GM12874 (cell line): ENCODE measurements at regions not wholly inside any gene's neighbourhood (a gene's known extent, or its start where the extent isn't known, plus 50 kb on each side); places are given as distances from the start of the nearest gene placed in this dataset.
A peak's percentile ranks its signal among the peaks of the same experiment; 100 is the strongest.

Experiments used
- TF ChIP-seq, protein P1 (sequence below): IDR thresholded peaks from 2 replicates; pipeline ENCODE4 v1.5.1; 2011; ENCODE audit warnings: low read depth, mild to moderate bottlenecking, control low read depth, low read length, moderate library complexity; ENCODE audit not compliant: insufficient read depth

DNA sequence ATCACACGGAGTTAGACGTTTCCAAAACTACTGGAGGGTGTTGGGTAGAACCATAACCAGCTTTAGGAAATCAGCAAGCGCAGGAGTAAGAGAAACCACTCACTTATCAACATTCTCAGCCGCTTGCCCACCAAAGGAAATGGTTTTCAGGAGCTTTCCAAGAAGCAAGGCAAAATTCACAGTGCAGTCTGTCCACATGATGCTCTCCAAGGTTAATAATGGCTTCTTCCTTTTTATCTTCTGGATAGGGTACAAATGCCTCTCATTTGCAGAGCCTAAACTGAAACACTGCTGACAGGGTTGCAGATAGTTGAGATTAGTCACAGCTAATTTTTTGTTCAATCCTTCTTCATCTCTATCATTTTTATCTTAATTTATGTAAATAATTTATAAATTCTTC is 705.4 kb downstream of the RAB28 start:
- TF ChIP-seq, protein P1, sequence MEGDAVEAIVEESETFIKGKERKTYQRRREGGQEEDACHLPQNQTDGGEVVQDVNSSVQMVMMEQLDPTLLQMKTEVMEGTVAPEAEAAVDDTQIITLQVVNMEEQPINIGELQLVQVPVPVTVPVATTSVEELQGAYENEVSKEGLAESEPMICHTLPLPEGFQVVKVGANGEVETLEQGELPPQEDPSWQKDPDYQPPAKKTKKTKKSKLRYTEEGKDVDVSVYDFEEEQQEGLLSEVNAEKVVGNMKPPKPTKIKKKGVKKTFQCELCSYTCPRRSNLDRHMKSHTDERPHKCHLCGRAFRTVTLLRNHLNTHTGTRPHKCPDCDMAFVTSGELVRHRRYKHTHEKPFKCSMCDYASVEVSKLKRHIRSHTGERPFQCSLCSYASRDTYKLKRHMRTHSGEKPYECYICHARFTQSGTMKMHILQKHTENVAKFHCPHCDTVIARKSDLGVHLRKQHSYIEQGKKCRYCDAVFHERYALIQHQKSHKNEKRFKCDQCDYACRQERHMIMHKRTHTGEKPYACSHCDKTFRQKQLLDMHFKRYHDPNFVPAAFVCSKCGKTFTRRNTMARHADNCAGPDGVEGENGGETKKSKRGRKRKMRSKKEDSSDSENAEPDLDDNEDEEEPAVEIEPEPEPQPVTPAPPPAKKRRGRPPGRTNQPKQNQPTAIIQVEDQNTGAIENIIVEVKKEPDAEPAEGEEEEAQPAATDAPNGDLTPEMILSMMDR: no peak

DNA sequence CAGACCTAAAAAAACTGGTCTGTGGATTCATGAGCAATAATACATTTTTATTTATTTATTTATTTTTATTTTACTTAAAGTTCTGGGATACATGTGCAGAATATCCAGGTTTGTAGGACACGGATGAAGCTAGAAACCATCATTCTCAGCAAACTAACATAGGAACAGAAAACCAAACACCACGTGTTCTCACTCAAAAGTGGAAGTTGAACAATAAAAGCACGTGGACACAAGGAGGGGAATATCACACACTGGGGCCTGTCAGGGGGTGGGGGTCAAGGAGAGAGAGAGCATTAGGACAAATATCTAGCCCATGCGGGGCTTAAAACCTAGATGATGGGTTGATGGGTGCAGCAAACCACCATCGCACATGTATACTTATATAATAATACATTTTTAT is 705.9 kb downstream of the RAB28 start:
- TF ChIP-seq, protein P1: no peak

DNA sequence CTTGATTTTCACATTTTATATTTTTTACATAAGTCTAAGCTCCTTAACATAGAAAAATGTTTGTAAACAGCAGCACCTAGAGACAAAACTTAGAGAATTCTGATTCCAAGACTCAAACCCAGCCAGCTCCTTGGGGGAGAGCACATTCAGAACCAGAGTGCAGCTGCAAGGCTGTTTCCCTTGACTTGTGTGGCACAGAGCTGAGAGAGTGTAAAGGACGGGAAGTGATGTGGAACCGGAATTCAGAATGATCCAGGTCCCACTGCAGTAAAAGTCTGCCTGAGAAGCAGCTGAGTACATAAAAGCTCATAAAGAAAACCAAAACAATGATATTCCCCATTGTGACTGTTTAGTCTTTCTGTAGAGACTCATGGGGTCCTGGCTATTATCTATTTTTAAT is 713.8 kb downstream of the RAB28 start:
- TF ChIP-seq, protein P1: no peak

DNA sequence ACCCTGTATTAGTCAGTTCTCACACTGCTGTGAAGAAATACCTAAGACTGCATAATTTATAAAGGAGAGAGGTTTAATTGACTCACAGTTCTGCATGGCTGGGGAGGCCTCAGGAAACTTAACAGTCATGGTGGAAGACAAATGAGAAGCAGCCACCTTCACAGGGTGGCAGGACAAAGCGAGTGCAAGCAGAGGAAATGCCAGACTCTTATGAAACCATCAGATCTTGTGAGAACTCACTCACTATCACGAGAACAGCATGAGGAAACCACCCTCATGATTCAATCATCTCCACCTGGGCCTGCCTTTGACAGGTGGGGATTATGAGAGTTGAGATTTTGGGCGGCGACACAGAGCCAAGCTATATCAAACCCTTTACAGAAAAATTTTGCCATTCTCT is 722.4 kb downstream of the RAB28 start:
- TF ChIP-seq, protein P1: no peak

DNA sequence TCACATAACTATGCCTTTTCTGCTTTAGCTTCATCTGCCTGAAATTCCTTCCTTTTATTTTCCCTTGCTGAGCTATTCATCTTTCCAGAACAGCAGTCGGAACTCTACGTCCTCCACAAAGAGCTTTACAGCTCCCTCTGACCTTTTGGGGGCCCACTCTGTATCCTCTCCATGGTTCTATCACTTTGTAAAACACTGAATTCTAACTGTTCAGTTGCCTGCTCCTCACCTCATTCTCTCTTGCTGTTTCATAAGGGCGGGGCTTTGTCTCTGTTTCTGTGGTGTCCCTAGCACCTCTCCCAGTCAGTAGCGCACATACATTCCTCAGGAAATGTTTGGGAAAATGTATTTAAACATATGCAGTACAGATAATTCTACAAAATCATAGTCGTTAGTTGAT is 737.0 kb downstream of the RAB28 start:
- TF ChIP-seq, protein P1: no peak

DNA sequence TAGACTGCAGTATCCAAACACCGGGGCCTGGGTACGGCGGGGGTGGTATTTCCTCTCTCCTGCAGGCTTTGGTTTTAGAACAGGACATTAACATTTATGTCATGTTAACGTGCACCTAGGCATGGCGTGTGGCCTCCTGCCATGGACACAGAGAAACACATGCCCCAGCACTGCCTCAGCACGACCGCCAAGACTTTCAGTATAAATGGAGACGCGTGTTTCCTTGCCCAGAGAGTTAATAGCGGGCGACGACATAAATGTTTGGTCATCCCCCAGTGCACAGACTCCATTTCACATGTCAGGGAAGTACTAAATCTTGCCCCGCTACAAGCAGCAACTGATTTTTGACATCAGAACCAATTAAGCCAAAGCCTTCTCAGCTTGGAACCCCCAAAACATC is 737.9 kb downstream of the RAB28 start:
- TF ChIP-seq, protein P1: no peak

DNA sequence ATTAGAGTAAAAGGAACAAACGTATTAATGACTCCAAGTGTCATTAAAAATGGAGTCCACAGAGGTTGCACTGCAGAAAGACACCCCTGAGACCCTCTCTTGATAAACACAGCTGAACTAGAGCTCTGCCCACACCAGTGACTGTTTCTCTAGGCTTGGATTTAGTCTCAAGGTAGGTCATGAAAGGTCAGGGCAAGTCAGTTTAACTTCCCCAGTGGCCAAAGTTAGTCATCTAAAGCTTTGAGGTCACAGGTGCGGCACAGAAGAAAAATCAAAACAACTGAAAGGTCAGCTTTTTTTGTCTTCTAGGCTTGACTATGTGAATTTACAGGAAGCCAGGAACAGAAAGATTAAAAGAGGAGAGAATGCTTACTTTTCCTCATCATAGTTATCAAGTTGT is 749.6 kb downstream of the RAB28 start:
- TF ChIP-seq, protein P1: no peak

DNA sequence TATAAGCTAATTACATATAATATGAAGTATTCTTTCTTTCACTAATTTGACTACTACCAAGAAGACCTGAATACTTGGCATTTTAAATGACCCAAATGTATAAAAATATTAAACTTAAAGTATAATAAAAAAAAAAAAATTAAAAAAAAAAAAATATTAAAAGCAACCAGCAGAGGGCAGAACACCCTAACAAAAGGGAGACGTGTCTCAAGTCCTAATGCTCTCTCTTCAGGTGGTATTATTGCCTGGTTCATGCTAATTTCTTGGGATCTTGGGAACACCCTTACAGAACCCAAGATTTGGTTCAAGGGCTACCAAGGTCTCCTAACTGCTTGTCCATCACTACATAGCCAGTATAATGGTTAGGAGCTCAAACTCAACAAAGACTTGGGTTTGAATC is 754.8 kb downstream of the RAB28 start:
- TF ChIP-seq, protein P1: peak; percentile 15; the same call in 1 of the 2 replicates
